ENCODE measurements at regions not wholly inside any gene's neighbourhood (a gene's known extent, or its start where the extent isn't known, plus 50 kb on each side); places are given as distances from the start of the nearest gene placed in this dataset.

GRCh38 chr12:111298582-111299436 lies 70.1 kb downstream of the PHETA1 start:
- DNase-seq (ENCODE audit: low spot score): peak; percentile 81
- in situ Hi-C loops (cut with MboI; ENCODE audit: low pct_unique_long_range_greater_than_20kb, low sequenced_read_pairs, unreplicated experiment): no loop called here
- peak; percentile 85 for TF ChIP-seq CTCF (IDR thresholded peaks at IDR 0.05; ENCODE audit: extremely low read depth, insufficient read depth, missing control alignments)

GRCh38 chr12:111297703-111298426 lies 71.0 kb downstream of the PHETA1 start:
- in situ Hi-C loops (cut with MboI; ENCODE audit: low pct_unique_long_range_greater_than_20kb, low sequenced_read_pairs, unreplicated experiment): no loop called here
- DNase-seq (ENCODE audit: low spot score): no peak
- no peak for TF ChIP-seq CTCF (IDR thresholded peaks at IDR 0.05; ENCODE audit: extremely low read depth, insufficient read depth, missing control alignments)

- no peak for DNase-seq (ENCODE audit: low spot score)
- TF ChIP-seq CTCF (IDR thresholded peaks at IDR 0.05; ENCODE audit: extremely low read depth, insufficient read depth, missing control alignments): no peak
- in situ Hi-C loops (cut with MboI; ENCODE audit: low pct_unique_long_range_greater_than_20kb, low sequenced_read_pairs, unreplicated experiment): no loop called here
These were observed 71.9 kb downstream of the PHETA1 start for GRCh38 chr12:111296906-111297463.

- in situ Hi-C loops (cut with MboI; ENCODE audit: low pct_unique_long_range_greater_than_20kb, low sequenced_read_pairs, unreplicated experiment): no loop called here
- no peak for DNase-seq (ENCODE audit: low spot score)
These were observed 73.7 kb downstream of the PHETA1 start for GRCh38 chr12:111295176-111295575.

GRCh38 chr12:111293266-111294009 lies 75.5 kb downstream of the PHETA1 start:
- TF ChIP-seq CTCF (IDR thresholded peaks at IDR 0.05; ENCODE audit: extremely low read depth, insufficient read depth, missing control alignments): no peak
- in situ Hi-C loops (cut with MboI; ENCODE audit: low pct_unique_long_range_greater_than_20kb, low sequenced_read_pairs, unreplicated experiment): no loop called here
- no peak for DNase-seq (ENCODE audit: low spot score)

More at GRCh38 chr12:111295176-111295575, 73.7 kb downstream of the PHETA1 start:
- TF ChIP-seq CTCF (IDR thresholded peaks at IDR 0.05; ENCODE audit: extremely low read depth, insufficient read depth, missing control alignments): no peak

GRCh38 chr12:111291357-111291756 lies 77.5 kb downstream of the PHETA1 start:
- no peak for TF ChIP-seq CTCF (IDR thresholded peaks at IDR 0.05; ENCODE audit: extremely low read depth, insufficient read depth, missing control alignments)
- no peak for DNase-seq (ENCODE audit: low spot score)
- in situ Hi-C loops (cut with MboI; ENCODE audit: low pct_unique_long_range_greater_than_20kb, low sequenced_read_pairs, unreplicated experiment): no loop called here
